NCI-H82 (cell line): ENCODE measurements at regions not wholly inside any gene's neighbourhood (a gene's known extent, or its start where the extent isn't known, plus 50 kb on each side); places are given as distances from the start of the nearest gene placed in this dataset.
"Not testable (repeated sequence)": the region's sequence is repeated elsewhere in the genome, so short reads cannot be mapped to it uniquely, and the experiment has no call there.

ENCODE experiments used
- DNase-seq: peaks from one replicate; lab custom pipeline; 2025; lab: John Stamatoyannopoulos, UW

DNA sequence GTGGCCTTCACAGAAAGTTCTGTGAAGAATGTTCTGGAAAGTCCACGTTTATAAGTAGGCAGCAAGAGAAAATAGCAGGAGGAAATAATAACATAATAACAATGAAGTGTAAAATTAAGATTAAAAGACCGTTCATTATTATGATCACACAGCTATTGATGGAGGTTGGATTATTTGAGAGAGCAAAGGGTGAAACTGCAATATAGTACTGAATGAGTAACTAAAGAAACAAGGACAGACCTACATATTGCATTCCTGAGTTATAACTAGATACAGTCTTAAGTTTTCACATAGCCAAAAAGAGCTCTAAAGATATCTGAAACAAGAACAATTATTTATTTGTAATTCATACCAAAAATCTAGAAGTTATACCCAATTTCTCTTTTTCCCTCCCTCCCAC lies 122.9 kb upstream of the TMEM164 start:
- no peak for DNase-seq

DNA sequence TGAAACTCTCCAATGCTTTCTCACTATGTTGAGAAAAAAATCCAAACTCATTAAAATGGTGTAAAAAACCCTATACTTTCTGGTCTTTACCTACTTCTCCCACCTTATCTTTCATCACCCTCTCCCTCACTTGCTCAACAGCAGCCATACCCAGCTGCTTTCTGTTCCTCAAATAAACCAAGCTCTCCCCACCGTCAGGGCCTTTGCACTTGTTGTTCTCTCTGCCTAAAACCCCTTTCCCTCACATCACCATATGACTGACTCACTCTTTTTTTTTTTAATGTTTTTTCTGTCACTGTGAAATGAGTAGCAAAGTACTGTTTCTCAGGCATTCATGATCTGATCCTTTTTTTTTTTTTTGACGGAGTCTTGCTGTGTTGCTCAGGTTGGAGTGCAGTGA lies 122.3 kb upstream of the TMEM164 start:
- no peak for DNase-seq

DNA sequence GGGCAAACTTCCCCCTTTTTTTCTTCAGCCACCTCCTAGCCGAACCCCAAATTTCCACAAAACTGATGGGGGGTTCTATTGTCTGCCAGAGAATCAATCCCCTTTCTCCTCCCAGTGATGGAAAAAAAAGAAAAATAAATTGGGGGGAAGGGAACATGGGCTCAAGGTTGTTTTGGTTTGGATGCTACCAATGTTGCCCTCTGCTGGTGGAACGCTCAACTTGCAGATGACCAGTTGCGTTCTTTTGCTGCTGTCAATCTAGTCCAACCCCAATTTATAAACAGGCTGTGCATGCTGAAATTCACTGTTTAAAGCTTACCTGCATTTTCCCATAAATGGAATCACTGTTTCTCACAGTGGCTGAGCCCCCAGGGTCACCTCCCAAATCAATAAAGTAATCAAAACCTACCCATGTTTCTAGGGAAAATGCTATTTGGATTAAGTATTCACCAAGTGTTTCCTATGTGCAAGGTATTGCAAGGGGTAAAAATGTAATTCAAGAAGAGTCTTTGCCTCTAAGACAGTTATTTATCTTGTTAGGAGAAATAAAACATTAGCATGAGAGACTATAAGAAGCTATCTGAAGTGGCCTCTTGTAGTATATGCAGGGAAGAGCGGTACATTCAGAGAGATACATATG lies 116.7 kb upstream of the TMEM164 start:
- peak; percentile 74 for DNase-seq

DNA sequence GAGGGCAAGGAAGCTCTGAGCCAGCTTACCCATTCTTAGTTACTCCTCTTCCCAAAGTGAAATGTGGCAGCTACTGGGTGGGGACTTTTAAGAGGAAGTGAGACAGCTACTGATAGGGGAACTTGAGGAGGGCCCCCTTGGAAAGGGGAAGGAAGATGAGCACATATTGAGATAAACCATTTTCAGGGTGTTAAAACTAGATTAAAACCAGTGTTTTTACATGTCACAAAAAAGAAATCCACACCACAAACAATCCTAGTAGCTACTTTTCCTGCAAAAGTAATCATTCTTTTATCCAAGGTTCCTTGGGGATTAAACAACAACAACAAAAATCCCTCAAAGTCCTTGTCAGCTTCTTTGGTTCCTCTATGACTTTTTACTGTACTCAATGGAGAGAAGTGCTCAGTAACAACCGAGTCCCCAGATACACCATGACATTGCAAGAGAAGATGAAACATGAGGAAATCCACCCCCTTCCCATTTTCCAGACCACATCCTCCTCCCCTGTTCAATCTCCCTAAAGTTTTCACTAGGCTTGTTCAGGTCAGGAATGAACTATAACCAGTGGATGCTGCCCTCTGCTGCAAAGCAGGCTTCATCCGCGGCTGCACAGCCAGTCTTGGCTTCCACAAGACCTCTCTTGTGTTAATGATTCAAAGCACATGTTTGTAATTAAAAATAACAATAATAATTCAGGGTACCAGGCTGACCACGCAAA lies 113.5 kb upstream of the TMEM164 start:
- peak; percentile 35 for DNase-seq

DNA sequence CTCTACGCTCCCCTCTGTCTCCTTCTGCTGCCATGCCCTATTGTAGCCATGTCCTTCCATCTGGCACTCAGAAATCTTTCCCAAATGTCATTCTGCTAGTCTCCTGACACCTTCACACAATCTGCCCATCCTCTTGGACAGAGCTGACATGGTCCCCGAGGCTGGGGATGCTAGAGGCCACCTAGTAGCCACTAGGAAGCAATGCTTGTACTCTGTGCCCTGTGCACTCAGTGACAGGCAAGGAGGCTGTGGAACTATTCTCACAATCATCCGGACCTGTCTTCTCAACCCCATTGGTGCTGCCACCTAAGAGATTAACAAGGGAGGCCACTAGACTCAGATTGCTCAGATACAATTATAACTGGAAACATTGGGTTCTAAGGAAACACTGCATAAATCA lies 112.6 kb upstream of the TMEM164 start:
- DNase-seq: no peak

DNA sequence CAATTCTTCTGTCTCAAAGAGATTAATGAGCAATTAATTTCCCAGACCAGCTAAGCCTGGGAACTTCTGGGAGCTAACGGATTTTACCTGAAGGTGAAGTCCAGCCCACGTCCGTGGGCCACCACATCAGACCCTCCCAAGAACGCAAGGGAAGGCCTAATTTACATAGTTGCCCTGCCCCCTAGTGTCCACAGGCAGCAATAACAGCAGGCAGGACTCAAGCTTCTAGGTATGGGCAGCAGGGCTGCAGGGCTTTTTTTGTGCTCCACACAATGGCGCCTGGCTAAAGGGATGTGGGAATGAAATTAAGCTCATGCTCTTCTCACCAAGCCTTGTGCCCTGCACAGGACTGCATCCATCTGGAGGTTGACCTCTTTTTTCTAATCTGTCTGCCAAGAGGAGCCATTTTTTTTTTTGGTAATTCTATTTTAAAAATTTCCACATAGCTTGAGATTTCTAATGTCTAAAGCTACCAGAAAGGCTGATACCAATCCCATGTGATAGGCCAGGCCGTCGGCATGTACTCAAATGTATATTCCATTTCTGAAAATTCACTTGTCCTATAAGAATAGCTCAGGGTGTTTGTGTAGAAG lies 111.9 kb upstream of the TMEM164 start:
- peak; percentile 90 for DNase-seq

DNA sequence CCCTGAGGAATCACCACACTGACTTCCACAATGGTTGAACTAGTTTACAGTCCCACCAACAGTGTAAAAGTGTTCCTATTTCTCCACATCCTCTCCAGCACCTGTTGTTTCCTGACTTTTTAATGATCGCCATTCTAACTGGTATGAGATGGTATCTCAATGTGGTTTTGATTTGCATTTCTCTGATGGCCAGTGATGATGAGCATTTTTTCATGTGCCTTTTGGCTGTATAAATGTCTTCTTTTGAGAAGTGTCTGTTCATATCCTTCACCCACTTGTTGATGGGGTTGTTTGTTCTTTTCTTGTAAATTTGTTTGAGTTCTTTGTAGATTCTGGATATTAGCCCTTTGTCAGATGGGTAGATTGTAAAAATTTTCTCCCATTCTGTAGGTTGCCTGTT lies 106.9 kb upstream of the TMEM164 start:
- DNase-seq: not testable (repeated sequence)

DNA sequence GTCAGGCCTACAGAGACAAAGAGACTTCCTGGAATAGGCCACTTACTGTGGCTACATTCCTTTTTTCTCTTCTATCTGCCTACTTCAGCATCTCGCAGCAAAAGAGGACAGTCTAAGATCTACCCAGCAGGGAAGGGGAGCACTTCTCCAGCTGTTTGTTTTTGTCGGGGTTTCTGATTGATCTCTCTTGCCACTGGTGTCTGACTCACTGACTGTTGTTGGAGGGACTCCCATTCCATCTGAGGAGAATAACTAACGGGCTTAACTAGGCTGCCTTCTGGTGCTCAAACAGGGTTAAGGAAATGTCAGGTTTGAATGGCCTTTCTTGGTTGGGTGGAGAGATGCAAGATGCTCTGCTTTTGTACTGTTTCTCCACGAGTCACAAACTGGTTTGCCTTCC lies 100.2 kb upstream of the TMEM164 start:
- peak; percentile 30 for DNase-seq

DNA sequence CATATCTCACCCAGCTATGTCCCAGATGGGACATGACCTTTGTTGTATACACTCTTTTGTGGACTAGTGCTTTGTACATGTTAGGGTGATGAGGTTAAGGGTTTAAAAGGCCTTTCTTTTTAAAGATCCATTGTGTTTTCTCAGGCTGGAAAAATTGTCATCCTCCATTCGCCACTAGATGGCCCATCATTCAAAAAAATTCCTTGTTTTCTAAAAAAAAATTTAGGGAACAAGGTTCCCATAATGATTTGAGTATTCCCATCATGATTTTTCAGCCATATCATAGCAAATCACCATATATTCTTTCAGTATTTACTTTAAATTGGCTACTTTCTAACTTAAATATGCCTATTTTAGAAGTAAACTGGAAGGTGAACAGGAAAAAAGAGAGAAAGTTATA lies 91.9 kb upstream of the TMEM164 start:
- peak; percentile 6 for DNase-seq

DNA sequence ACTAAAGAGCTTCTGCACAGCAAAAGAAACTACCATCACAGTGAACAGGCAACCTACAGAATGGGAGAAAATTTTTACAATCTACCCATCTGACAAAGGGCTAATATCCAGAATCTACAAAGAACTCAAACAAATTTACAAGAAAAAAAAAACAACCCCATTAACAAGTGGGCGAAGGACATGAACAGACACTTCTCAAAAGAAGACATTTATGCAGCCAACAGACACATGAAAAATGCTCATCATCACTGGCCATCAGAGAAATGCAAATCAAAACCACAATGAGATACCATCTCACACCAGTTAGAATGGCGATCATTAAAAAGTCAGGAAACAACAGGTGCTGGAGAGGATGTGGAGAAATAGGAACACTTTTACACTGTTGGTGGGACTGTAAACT lies 89.9 kb upstream of the TMEM164 start:
- DNase-seq: not testable (repeated sequence)

DNA sequence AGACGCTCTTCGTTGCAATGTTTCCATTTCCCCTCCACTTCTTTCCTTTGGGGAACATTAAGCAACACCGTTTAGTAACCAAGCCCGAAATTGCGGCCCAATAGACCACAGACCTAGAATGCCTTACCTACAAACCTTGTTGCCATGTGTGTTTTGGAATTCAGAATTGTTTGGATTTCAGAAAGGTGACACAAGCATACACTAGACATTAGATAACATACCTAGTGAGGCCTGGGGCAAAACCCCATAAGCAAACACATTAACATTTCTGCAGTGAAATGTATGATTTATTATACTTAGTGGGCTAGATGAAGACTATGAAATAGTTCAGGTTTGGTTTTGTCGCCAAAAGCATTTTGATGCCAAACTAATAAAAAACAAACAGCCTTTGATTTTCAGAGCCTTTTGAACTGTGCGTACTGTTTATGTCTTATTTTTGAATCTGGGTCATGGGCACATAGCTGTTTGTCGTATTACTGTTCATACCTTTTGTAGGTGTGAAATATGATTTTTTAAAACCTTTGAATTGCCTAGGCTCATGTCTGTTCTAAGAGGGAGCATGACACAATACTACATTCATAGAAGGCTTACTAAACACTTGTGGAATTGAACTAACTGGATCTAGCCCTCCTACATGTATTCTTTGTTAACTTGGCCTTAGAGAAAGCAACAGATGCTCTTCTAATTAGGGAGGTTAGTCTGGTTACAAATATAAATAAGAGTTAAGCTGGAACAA lies 88.6 kb upstream of the TMEM164 start:
- peak; percentile 20 for DNase-seq

DNA sequence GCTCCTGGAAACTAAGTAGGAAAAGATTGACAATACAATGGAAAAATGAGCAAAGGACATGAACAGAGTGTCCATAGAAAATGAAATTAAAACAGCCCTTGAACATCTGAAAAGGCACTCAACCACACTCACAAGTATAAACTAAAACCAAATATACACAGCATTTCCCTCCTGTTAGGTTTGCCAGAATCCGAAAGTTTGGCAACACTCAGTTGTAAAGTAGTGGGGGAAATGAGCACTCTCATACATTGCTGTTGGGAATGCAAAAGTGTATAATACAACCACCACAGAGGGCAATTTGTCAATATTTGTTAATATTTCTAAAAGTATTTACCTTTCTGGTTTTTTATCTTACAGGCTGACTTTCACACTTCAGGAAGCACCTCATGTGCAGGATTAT lies 84.2 kb upstream of the TMEM164 start:
- no peak for DNase-seq

DNA sequence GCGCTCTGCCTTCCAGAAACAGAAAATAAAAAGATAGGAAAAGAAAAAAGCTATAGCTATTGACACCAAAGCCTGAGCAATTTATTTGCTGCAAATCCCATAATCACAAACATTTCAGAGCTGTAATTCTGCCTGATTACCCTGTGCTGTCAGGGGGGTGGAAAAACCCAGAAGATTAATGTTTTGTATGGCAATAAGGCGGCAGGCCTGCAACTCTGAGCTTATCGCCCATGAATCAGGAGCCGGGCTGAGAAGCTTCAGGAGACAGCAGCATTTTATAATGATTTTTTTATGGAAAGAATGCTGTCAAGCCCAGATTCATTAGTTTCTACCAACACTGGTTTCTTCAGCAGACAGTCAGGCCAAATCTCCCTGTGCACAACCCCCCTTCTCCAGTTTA lies 82.6 kb upstream of the TMEM164 start:
- DNase-seq: peak; percentile 87

DNA sequence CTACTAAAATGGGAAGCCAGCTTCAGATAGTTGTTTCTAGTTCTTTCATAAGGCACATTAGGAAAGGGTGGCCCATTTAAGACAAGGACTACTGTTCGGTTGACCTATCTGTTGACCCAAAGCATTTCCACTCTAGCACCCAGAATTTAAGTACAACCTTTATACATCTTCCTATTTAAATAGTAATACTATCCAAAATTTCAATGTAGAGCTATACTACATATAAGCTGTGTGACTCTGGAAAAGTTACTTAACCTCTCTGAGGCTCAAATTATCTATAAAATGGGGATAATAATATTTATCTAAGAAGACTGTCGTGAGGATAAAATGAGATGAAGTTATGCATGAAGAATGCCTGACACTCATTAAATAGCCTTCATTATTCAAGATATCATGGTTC lies 82.0 kb upstream of the TMEM164 start:
- DNase-seq: no peak

DNA sequence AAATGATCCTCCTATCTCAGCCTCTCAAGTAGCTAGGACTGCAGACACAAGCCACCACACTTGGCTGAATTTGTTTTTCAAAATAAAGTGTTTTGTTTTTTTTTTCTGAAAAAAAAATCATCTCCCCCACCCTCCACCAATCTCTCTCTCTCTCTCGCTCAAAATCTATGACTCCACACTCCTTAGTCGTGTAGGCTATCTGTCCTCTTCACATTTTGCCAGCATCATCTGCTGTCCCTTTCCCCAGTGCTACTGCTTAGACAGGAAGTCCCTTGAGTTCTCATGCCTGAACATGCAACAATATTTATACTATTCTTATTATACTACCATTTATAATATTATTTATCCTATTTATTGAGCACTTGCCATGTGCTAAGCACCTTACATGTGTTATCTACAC lies 80.7 kb upstream of the TMEM164 start:
- DNase-seq: no peak

DNA sequence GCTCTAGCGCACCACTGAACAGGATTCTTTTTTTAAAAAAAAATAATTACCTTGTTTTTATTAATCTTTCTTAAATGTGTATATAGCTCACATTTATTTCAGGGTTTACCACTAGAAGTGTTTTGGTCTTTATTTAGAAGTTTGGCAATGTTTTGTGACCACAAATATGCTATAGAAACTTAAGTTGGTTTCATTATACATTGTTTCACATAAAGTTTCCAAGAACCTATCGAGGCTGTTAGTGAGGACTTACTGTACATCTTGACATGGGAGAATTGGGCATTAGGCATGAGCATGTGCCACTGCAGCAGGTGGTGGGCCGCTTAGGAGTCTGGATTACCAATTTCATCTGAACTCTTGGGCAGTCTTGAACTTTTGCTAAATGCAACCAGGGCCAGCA lies 77.9 kb upstream of the TMEM164 start:
- peak; percentile 23 for DNase-seq

DNA sequence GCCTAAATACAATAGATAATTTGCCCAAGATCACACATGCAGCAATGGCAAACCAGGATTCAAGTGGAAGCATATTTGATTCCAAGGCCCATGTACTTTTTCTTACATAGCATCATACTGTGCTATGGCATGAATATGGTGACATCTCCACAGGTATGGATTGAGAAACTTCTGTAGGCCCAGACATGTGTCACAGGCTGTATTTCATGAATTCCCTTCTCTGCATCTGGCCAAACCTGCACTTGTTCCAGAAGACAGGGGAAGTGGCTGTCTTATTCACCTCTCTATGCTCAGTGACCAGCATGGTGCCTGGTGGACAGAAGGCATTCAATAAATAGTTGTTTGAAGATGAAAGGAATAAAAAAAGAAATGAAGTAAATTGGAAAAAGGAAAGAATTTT lies 77.3 kb upstream of the TMEM164 start:
- no peak for DNase-seq

DNA sequence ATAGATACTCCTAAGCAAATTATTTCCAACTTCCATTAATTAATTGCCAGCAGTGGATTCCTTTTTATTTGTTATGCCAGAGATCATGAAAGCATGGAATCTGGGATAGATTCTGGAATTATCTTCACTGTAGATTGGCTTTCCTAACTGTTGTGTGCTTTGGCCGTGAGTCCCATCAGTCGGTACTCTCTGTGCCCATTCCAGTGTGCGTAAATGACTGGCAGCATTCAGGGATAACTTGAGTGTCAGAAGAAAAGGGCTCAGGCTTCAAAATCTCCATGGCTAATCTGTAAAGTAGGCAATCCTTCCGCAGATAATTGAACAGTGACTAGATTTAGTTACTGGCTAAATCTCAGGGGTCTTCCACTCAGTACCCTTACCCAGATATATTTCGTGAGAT lies 76.8 kb upstream of the TMEM164 start:
- DNase-seq: no peak

DNA sequence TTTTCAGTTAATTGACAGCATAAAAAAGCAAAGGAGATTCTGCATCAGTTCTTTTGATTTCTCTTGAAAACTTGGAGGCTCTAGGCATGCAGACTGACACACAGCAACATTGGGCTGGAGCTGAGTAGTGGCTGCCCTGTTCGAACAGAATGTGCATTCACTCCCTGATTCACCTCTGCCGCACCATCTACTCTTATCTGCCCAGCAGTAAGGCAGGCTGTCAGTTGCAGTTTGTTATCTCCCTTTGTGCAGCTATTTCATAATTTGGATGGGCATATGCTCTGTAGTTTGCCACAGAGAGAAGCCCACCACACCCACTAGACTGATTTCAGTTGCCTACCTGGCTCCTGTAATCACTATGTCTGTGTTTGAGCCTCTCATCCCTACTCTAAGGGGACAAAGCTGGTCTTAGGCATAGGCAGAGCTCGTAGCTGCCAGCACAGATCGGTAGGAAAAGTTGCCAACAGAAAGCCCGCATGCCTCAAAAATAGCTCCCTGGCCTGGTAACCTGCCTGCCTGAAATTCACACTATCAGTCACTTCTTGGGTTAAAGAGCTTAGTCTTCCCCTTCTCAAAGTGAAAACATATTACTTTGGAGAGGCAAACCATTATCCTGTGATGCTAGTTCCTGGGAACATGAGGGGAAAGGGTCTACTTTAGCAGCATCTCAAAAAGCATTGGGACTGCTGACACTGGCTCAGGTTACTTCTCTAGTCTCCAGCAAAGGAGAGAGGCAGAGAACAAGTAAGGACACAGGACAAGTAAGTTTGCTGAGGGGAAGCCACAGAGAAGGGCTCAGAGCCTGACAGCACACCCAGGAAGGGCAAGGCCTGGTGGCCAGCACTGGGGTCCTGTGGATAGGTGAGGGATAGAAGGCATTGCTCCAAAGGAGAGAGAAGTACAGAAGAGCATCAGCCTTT lies 75.9 kb upstream of the TMEM164 start:
- DNase-seq: no peak

DNA sequence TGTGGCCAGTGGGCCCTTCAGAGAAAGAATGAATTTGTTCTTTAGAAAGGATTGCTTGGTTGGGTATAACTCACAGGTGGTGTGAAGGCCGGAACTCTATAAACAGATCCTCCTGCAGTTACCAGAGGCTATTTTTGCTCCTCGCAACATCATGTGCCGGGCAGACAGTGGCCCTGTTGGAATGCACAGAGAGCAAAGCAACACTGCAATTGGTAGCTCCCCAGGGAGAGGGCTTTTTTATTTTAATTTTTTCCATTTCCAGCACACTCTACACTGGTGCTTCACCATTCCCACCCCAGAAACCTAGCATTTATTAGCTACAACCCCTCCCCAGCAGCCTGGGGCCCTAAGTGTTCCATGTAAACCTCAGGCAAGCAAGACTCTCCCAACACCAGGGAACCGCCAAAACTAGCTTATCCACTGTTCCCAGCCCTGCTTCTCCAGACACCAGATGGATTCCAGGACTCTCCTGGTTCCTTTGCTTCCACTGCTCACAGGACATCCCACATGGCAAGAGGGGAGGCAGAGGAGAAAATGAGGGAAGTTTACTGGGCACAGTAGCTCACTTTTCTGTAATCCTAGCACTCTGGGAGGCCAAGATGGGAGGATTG lies 75.1 kb upstream of the TMEM164 start:
- DNase-seq: peak; percentile 11

DNA sequence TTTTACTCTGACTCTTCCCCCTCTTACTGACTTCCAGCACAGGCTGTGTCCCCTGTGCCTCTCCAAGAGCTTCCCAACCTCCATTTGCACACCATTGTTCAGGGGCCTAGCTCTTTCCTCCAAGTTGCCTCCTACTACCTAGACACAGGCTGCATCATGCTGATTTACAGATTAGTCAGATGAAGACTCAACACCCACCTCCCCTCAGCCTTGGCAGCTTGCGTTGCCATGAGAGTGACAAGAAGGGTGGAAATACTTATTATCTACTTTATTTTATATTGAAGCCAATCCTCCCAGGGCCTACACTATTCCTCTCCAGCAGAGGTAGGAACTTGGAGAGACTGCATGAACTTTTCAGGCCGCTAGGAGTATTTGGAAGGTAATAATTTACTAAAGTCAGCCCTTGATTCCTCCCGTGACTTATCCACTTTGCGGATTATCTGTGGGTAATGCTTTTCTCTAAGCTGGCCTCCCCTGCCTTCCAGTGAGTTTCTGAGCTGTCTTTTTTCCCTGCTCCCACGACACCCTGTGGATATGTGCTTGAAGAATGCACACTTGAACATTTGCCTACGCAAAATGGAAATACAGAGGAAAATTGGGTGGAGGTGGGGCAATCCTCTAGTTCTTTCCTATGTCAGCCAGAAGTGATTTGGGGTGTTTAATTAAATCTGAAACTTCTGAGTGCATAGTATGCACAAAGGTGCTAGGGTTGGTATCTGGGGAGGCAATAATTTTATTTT lies 74.1 kb upstream of the TMEM164 start:
- DNase-seq: peak; percentile 86
